Activated CD8-positive, alpha-beta memory T cell treated with anti-CD3 and anti-CD28 coated beads, Interleukin-2, amount 10 ng/mL, durations not matched to agents 7 days and 5 days (primary cell): ENCODE measurements at regions not wholly inside any gene's neighbourhood (a gene's known extent, or its start where the extent isn't known, plus 50 kb on each side); places are given as distances from the start of the nearest gene placed in this dataset.

Experiments
- ATAC-seq: fragments of 150-1000 bp; cut with Tn5 transposase; one replicate; pipeline ENCODE4 v1.10.0; 2021; ENCODE audit warnings: moderate library complexity
- CTCF ChIA-PET: fragments of 350-600 bp; sonication (Branson Sonifier 250); formaldehyde crosslinking; loops from one replicate; lab custom pipeline; 2021; ENCODE audit warnings: antibody characterized with exemption; lab: Charles Lee
- DNase-seq: peaks from one replicate; pipeline ENCODE4 v3.0.0-alpha.2; 2020
- H3K27ac Mint-ChIP-seq: one replicate; pipeline ENCODE4 v1.8.0; 2021; ENCODE audit warnings: mild to moderate bottlenecking, mixed read lengths
- H3K27me3 Mint-ChIP-seq: one replicate; pipeline ENCODE4 v1.8.0; 2021; ENCODE audit warnings: mixed read lengths
- H3K36me3 Mint-ChIP-seq: one replicate; pipeline ENCODE4 v1.8.0; 2021; ENCODE audit warnings: mild to moderate bottlenecking, mixed read lengths
- H3K4me1 Mint-ChIP-seq: one replicate; pipeline ENCODE4 v1.8.0; 2021; ENCODE audit warnings: mixed read lengths
- H3K4me3 Mint-ChIP-seq: one replicate; pipeline ENCODE4 v1.8.0; 2021; ENCODE audit warnings: mild to moderate bottlenecking, moderate library complexity, mixed read lengths
- H3K9me3 Mint-ChIP-seq: one replicate; pipeline ENCODE4 v1.8.0; 2022; ENCODE audit warnings: low read depth, mixed read lengths

DNA sequence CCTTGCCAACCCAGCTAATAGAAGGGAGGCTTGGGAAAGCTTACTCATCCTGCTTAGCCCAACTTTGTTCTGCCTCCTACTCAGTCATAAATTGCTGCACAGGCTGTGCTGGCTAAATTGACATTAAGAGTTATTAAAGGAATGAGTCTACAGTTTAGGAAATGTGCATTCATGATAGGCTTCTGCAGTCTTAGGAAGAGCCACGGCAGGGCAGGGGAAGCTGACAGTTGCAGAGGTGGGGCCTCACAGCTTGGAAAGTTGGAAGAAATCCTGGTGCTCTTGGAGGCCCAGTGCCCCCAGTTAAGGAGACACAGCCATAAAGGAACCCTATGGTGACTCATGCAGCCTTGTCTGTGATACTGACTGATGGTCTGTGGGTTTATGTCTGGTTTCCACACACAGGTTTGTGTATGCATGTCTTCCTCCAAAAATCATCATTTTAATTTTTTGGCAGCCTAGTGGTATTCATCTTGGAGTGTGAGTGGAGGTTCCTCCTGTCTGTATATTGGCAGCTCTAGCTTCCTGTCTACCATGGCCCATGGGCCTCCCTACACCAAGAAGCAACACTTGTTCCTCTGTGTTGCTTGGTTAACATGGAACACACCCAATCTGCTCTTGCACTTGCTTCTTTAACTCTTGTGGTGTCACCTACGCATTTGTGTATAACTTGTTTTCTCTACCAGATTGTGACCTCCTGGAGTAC is 135.0 kb upstream of the KL start:
- no peak overlapping the region for H3K4me3 Mint-ChIP-seq
- DNase-seq (no peak), ATAC-seq (no peak)
- CTCF ChIA-PET, result no interaction called here
- H3K4me1 Mint-ChIP-seq, result peaks cover 7% of the 10 kb centered on the region
- H3K27ac Mint-ChIP-seq, result no peak overlapping the region
- H3K36me3 Mint-ChIP-seq, result peaks cover 2% of the 10 kb centered on the region
- no peaks in the 10 kb centered on the region for H3K9me3 Mint-ChIP-seq
- peaks cover 34% of the 10 kb centered on the region for H3K27me3 Mint-ChIP-seq

GRCh38 chr13:32881777-32882145 is 134.5 kb upstream of the KL start:
- CTCF ChIA-PET, result no interaction called here
- no peak for ATAC-seq
- H3K27me3 Mint-ChIP-seq, result peaks cover 34% of the 10 kb centered on the region
- no peak overlapping the region for H3K4me3 Mint-ChIP-seq
- no peak for DNase-seq
- H3K27ac Mint-ChIP-seq, result no peak overlapping the region
- H3K9me3 Mint-ChIP-seq, result peaks cover under 1% of the 10 kb centered on the region
- H3K36me3 Mint-ChIP-seq, result peaks cover 2% of the 10 kb centered on the region
- peaks cover 7% of the 10 kb centered on the region for H3K4me1 Mint-ChIP-seq

DNA sequence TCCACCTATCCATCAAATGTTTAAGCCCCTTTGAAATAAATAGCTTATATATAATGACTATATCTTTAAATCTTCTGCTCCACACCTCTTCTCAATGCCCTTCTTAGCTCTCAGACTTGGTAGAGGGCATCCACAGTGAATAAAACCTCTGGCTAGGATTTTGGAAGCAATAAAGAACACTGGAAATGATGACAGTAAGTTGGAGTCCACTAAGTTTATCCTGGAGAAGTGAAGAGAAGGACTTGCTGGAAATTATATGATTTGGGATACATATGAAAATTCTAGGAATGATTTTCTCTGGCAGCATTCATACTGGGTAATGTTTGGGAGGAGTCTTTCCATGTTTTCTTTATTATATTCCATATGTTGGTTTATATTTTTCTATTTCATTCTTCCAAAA is 133.5 kb upstream of the KL start:
- no peak for DNase-seq
- no peak overlapping the region for H3K4me3 Mint-ChIP-seq
- H3K27me3 Mint-ChIP-seq, result peaks cover 34% of the 10 kb centered on the region
- no peak overlapping the region for H3K27ac Mint-ChIP-seq
- H3K9me3 Mint-ChIP-seq, result peaks cover 5% of the 10 kb centered on the region
- peaks cover 7% of the 10 kb centered on the region for H3K4me1 Mint-ChIP-seq
- H3K36me3 Mint-ChIP-seq, result peaks cover 4% of the 10 kb centered on the region
- ATAC-seq, result no peak
- CTCF ChIA-PET, result no interaction called here

GRCh38 chr13:32883474-32883873 is 132.7 kb upstream of the KL start:
- DNase-seq (no peak), ATAC-seq (no peak)
- Mint-ChIP-seq H3K27ac (no peak overlapping the region), H3K27me3 (peaks cover 37% of the 10 kb centered on the region), H3K36me3 (peaks cover 4% of the 10 kb centered on the region), H3K9me3 (peaks cover 5% of the 10 kb centered on the region), H3K4me3 (no peak overlapping the region), H3K4me1 (peaks cover 7% of the 10 kb centered on the region)
- CTCF ChIA-PET, result no interaction called here

DNA sequence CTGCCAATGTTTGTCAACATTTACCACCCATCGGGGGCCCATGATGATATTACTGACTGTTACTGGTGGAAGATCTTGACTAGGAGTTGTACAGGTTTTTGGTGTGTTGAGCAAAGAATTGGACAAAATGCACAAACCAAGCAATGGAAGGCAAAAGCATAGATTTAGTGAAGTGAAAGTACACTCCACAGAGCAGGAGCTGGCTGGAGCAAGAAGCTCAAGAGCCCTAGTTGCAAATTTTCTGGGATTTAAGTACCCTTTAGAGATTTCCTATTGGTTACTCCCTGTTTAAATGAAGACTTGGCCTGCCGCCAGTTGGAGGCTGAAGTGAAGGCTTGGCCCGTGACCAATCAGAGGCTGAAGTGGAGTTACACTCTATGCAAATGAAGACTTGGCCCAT is 128.6 kb upstream of the KL start:
- CTCF ChIA-PET, result no interaction called here
- no peaks in the 10 kb centered on the region for H3K4me1 Mint-ChIP-seq
- peaks cover 24% of the 10 kb centered on the region for H3K27me3 Mint-ChIP-seq
- H3K27ac Mint-ChIP-seq, result no peak overlapping the region
- DNase-seq (no peak), ATAC-seq (no peak)
- peaks cover 2% of the 10 kb centered on the region for H3K36me3 Mint-ChIP-seq
- no peak overlapping the region for H3K4me3 Mint-ChIP-seq
- peaks cover 5% of the 10 kb centered on the region for H3K9me3 Mint-ChIP-seq

- peaks cover 2% of the 10 kb centered on the region for H3K36me3 Mint-ChIP-seq
- DNase-seq, result no peak
- H3K9me3 Mint-ChIP-seq, result peaks cover 5% of the 10 kb centered on the region
- H3K4me1 Mint-ChIP-seq, result no peaks in the 10 kb centered on the region
- no peak for ATAC-seq
- peaks cover 25% of the 10 kb centered on the region for H3K27me3 Mint-ChIP-seq
- H3K4me3 Mint-ChIP-seq, result no peak overlapping the region
- H3K27ac Mint-ChIP-seq, result no peak overlapping the region
- CTCF ChIA-PET, result no interaction called here
Observed at GRCh38 chr13:32889986-32890565, 126.1 kb upstream of the KL start.

DNA sequence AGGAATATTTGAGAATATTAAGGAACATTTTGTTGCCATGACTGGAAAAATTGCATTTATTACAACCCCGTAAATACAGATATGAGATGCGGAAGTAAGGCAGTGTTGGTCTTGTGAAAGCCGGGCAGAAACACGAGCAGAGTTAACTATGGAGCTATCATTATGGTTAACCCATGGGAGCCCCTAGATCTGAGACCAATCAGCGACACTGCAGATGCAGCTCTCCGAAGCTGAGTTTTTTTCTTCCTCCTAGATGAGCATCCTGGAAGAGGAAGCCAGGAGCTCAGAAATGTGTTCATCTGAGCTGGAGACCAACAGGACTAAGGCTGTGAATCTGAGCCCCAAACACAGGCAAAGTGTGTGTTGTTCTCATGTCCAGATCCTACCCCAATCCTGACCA is 123.0 kb upstream of the KL start:
- DNase-seq, result no peak
- Mint-ChIP-seq H3K4me1 (no peaks in the 10 kb centered on the region), H3K36me3 (no peaks in the 10 kb centered on the region), H3K9me3 (no peaks in the 10 kb centered on the region), H3K27ac (no peak overlapping the region), H3K4me3 (no peak overlapping the region), H3K27me3 (peaks cover 23% of the 10 kb centered on the region)
- CTCF ChIA-PET, result no interaction called here
- no peak for ATAC-seq

DNA sequence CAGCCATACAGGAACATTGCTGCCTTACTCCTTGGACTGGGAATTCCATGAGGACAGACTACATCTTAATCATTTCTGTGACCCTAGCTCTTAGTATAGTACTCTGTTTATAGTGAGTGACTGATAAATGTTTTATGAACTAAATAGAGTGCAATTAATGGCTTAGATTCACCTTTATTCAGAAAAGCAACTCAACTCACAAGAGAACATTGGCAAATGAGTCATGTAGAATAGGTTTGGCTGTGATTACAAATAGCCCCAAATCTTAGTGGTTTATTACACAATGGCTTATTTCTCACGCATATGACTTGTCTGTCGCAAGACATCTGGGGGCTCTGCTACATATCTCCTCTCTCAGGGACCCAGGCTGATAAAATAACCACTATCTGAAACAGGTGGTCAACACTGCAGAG is 121.6 kb upstream of the KL start:
- Mint-ChIP-seq H3K4me1 (no peaks in the 10 kb centered on the region), H3K27me3 (peaks cover 26% of the 10 kb centered on the region), H3K36me3 (no peaks in the 10 kb centered on the region), H3K4me3 (no peak overlapping the region), H3K27ac (no peak overlapping the region), H3K9me3 (no peaks in the 10 kb centered on the region)
- CTCF ChIA-PET, result no interaction called here
- ATAC-seq (no peak), DNase-seq (no peak)

GRCh38 chr13:32895296-32895695 is 120.9 kb upstream of the KL start:
- DNase-seq (no peak), ATAC-seq (no peak)

DNA sequence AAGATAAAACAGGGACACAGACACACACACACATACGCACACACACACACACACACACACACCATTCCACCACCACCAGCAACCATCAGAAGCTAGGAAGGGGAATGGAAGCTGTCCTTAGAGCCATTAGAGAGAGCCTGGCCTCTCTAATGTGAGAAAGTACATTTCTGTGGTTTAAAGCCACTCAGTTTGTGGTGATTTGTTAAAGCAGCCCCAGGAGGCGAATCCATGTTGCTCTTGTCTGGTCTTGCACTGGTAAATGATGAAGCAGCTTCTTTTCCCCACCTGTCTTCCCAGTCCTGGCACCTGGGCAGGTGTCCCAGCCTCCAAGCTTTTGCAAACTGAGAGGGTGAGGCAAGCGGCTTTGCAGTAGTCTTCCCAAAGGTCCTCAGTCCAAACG is 118.9 kb upstream of the KL start:
- H3K4me1 Mint-ChIP-seq, result no peaks in the 10 kb centered on the region
- H3K27ac Mint-ChIP-seq, result no peak overlapping the region
- no peak overlapping the region for H3K4me3 Mint-ChIP-seq
- peaks cover 5% of the 10 kb centered on the region for H3K9me3 Mint-ChIP-seq
- CTCF ChIA-PET, result interaction anchor here (0.8 kb wide), 1 partner anchor 23 kb away, joined by 3 read pairs; no protein-coding TSS in a partner anchor
- peaks cover 10% of the 10 kb centered on the region for H3K36me3 Mint-ChIP-seq
- ATAC-seq, result no peak
- DNase-seq, result no peak
- peaks cover 37% of the 10 kb centered on the region for H3K27me3 Mint-ChIP-seq

More at GRCh38 chr13:32895296-32895695, 120.9 kb upstream of the KL start:
- Mint-ChIP-seq H3K27me3 (peaks cover 27% of the 10 kb centered on the region), H3K36me3 (no peaks in the 10 kb centered on the region), H3K27ac (no peak overlapping the region), H3K4me3 (no peak overlapping the region), H3K4me1 (no peaks in the 10 kb centered on the region), H3K9me3 (peaks cover 1% of the 10 kb centered on the region)
- CTCF ChIA-PET, result no interaction called here

DNA sequence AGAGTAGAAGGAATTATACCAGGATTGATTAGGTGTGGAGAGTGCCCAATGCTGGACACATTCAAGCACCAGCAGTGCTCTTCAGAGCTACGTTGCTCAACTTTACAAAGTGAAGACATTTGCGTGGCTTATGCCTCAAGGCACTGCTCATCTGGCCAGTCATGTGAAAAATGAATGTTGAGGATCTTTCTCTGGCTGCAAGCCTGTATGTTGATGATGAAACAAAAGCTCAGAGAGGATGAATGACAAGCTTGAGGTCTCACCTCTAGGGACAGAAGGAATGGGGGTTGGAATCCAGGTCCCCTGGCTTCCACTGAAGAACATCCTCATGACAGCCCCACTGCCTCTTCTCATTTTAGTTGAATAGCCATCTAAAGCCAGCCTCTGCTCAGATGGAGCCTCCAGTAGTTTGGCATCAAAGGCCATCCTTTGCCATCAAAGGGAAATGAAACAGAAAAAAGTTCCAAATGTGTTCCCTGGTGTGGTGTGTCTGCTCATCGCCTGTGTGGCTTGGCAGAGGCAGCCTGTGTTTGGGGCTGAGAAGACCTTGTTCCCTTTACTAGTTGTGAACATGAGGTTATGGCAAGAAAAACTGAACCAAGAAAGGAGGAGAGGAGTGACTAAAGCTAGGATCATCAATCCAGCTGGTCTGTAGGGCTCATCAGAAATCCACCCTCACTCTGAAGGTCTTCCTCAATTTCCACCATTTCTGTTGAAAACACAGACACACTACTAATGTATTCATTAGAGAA is 114.0 kb upstream of the KL start:
- H3K4me3 Mint-ChIP-seq, result no peak overlapping the region
- ATAC-seq, result no peak
- peaks cover 18% of the 10 kb centered on the region for H3K36me3 Mint-ChIP-seq
- H3K27ac Mint-ChIP-seq, result no peak overlapping the region
- H3K4me1 Mint-ChIP-seq, result peaks cover 29% of the 10 kb centered on the region
- DNase-seq, result no peak
- peaks cover 36% of the 10 kb centered on the region for H3K27me3 Mint-ChIP-seq
- CTCF ChIA-PET, result no interaction called here
- peaks cover 5% of the 10 kb centered on the region for H3K9me3 Mint-ChIP-seq

DNA sequence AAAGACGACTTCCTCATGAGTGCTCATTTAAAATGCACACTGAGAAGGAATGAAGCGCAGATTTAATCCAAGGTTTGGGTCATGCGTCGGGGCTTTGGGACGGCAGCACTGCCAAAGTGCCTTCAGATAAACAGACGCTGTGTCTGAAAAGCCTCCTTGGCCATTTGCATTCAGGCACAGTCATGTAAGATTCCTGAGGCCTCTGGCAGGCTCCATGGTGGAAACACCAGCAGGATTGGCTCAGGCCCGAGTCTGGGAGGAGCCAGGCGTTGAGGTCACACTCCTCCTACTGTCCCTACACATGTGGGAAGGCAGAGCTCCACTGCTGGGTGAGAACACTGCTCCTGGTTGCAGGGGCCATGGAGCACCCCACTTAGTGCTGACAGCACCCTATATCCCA is 113.3 kb upstream of the KL start:
- ATAC-seq, result no peak
- Mint-ChIP-seq H3K4me1 (peaks cover 32% of the 10 kb centered on the region), H3K4me3 (no peak overlapping the region), H3K27me3 (peaks cover 33% of the 10 kb centered on the region), H3K27ac (no peak overlapping the region), H3K9me3 (peaks cover 5% of the 10 kb centered on the region), H3K36me3 (peaks cover 20% of the 10 kb centered on the region)
- CTCF ChIA-PET, result no interaction called here
- no peak for DNase-seq

- DNase-seq (no peak), ATAC-seq (no peak)
- no peak overlapping the region for H3K27ac Mint-ChIP-seq
- CTCF ChIA-PET, result no interaction called here
- no peak overlapping the region for H3K4me3 Mint-ChIP-seq
- H3K9me3 Mint-ChIP-seq, result peaks cover 5% of the 10 kb centered on the region
- H3K4me1 Mint-ChIP-seq, result peaks cover 32% of the 10 kb centered on the region
- H3K36me3 Mint-ChIP-seq, result peaks cover 26% of the 10 kb centered on the region
- H3K27me3 Mint-ChIP-seq, result peaks cover 36% of the 10 kb centered on the region
Observed at GRCh38 chr13:32903720-32904119, 112.5 kb upstream of the KL start.

DNA sequence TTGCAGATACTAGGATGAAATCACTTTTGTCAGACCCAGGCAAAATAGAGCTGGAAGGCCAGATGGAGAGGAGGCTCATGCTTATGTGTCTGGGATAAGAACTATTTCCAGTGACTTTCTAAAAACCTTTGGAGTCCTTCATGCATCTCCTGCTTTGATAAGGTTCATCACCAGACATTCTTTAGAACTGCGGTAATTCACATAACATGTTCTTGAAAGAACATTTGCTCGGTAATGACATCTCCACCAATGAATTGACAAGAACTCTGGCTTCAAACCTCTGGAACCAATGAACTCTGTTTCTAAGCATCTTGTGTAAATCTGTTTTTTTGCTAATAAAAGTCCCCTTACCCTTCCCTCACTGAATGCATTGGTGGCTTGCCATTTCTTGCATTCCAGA is 112.0 kb upstream of the KL start:
- peaks cover 26% of the 10 kb centered on the region for H3K36me3 Mint-ChIP-seq
- peaks cover 5% of the 10 kb centered on the region for H3K9me3 Mint-ChIP-seq
- H3K4me1 Mint-ChIP-seq, result peaks cover 32% of the 10 kb centered on the region
- no peak overlapping the region for H3K27ac Mint-ChIP-seq
- ATAC-seq (no peak), DNase-seq (no peak)
- CTCF ChIA-PET, result no interaction called here
- no peak overlapping the region for H3K4me3 Mint-ChIP-seq
- peaks cover 40% of the 10 kb centered on the region for H3K27me3 Mint-ChIP-seq
